ENCODE measurements at regions not wholly inside any gene's neighbourhood (a gene's known extent, or its start where the extent isn't known, plus 50 kb on each side); places are given as distances from the start of the nearest gene placed in this dataset.

GRCh38 chr7:54084340-54084739, 457.8 kb upstream of the VSTM2A start:
- Histone ChIP-seq H3K4me2 (ENCODE audit: insufficient read depth, low read length) (no peak overlapping the region), H3K9ac (replicated peaks; ENCODE audit: extremely low read depth, insufficient read depth, low read length) (no peak overlapping the region), H4K20me1 (replicated peaks; ENCODE audit: control insufficient read depth, extremely low read depth, insufficient read depth, low read length) (no peaks in the 10 kb centered on the region), H3K79me2 (ENCODE audit: control insufficient read depth, insufficient read depth, low read length) (no peaks in the 10 kb centered on the region), H3K4me1 (ENCODE audit: control insufficient read depth, extremely low read depth, insufficient read depth, low read length) (no peaks in the 10 kb centered on the region), H3K27me3 (ENCODE audit: control insufficient read depth in 2 of 2, insufficient read depth in 2 of 2, low read length in 2 of 2) (no peaks in the 10 kb centered on the region), H3K9me1 (replicated peaks; ENCODE audit: control insufficient read depth, extremely low read depth, insufficient read depth, low read length) (no peaks in the 10 kb centered on the region), H3K27ac (ENCODE audit: insufficient read depth, low read depth, low read length) (no peak overlapping the region), H3K9me3 (replicated peaks; ENCODE audit: control insufficient read depth, insufficient read depth, low read length) (peaks cover 6% of the 10 kb centered on the region), H2AFZ (ENCODE audit: low read depth, low read length) (no peak overlapping the region), H3K36me3 (ENCODE audit: control insufficient read depth in 2 of 2, extremely low read depth in 1 of 2, insufficient read depth in 2 of 2, low read length in 2 of 2) (no peaks in the 10 kb centered on the region), H3K4me3 (replicated peaks in 1 of 3; ENCODE audit: insufficient read depth in 1 of 3, low read depth in 1 of 3, low read length in 3 of 3) (no peak overlapping the region)
- BruUV-seq (replicated peaks), result no TSS peak
- dilution Hi-C loops (cut with MboI; ENCODE audit: extremely low pct_ligation_motif_present, low sequenced_read_pairs) (no loop called here), intact Hi-C loops (cut with micrococcal nuclease) (no loop called here)
- TF ChIP-seq POLR2A (IDR thresholded peaks at IDR 0.05; ENCODE audit: low read depth, low read length) (no peak), POLR2AphosphoS5 (IDR thresholded peaks at IDR 0.05; ENCODE audit: insufficient read depth, low read depth, low read length) (no peak), GATA2 (IDR thresholded peaks at IDR 0.05; ENCODE audit: insufficient read depth, insufficient read length, low read depth, low read length) (no peak), CTCF (IDR thresholded peaks at IDR 0.05; ENCODE audit: extremely low read depth in 1 of 2, insufficient read depth in 1 of 2, low read depth in 1 of 2, low read length in 2 of 2) (no peak), MAX (IDR thresholded peaks at IDR 0.05; ENCODE audit: insufficient read depth, insufficient read length) (no peak), FOS (IDR thresholded peaks at IDR 0.05; ENCODE audit: borderline replicate concordance, insufficient read depth, low read length) (no peak), EZH2 (IDR thresholded peaks at IDR 0.05; ENCODE audit: borderline replicate concordance, low read depth, low read length, severe bottlenecking) (no peak), JUN (IDR thresholded peaks at IDR 0.05; ENCODE audit: borderline replicate concordance, insufficient read depth, insufficient read length, low read depth) (no peak), MYC (IDR thresholded peaks at IDR 0.05; ENCODE audit: low read depth, low read length) (no peak)
- FAIRE-seq, result no peak
- CTCF ChIA-PET, result no interaction called here
- DNase-seq (ENCODE audit: low read depth, low spot score), result no peak
- POLR2A ChIA-PET, result no interaction called here

Data from endothelial cell of umbilical vein (primary cell).